ENCODE measurements at regions not wholly inside any gene's neighbourhood (a gene's known extent, or its start where the extent isn't known, plus 50 kb on each side); places are given as distances from the start of the nearest gene placed in this dataset.
"Not testable (repeated sequence)": the region's sequence is repeated elsewhere in the genome, so short reads cannot be mapped to it uniquely, and the experiment has no call there.

GRCh38 chr20:48217190-48217589 is 431.9 kb upstream of the SULF2 start:
- WGBS (ENCODE audit: insufficient coverage, insufficient read length): no CpG with 5 or more reads among the region's 14 CpGs
- Histone ChIP-seq H3K27ac (ENCODE audit: low read length) (no peak overlapping the region), H3K4me3 (ENCODE audit: low read length) (no peak overlapping the region), H3K27me3 (ENCODE audit: control insufficient read depth, insufficient read depth, low read length) (no peaks in the 10 kb centered on the region), H3K4me1 (ENCODE audit: control insufficient read depth, insufficient read depth, low read length) (no peaks in the 10 kb centered on the region), H3K36me3 (ENCODE audit: control insufficient read depth, insufficient read depth, low read length) (no peaks in the 10 kb centered on the region), H3K9me3 (ENCODE audit: control insufficient read depth, insufficient read depth, low read length) (no peaks in the 10 kb centered on the region)
- DNase-seq (ENCODE audit: low read depth, low spot score): no peak

- no peaks in the 10 kb centered on the region for H3K27me3 ChIP-seq (ENCODE audit: control insufficient read depth, insufficient read depth, low read length)
- H3K4me1 ChIP-seq (ENCODE audit: control insufficient read depth, insufficient read depth, low read length): no peaks in the 10 kb centered on the region
- H3K4me3 ChIP-seq (ENCODE audit: low read length): no peak overlapping the region
- H3K36me3 ChIP-seq (ENCODE audit: control insufficient read depth, insufficient read depth, low read length): no peaks in the 10 kb centered on the region
- no CpG with 5 or more reads among the region's 8 CpGs for WGBS (ENCODE audit: insufficient coverage, insufficient read length)
- H3K27ac ChIP-seq (ENCODE audit: low read length): no peak overlapping the region
- no peak for DNase-seq (ENCODE audit: low read depth, low spot score)
- no peaks in the 10 kb centered on the region for H3K9me3 ChIP-seq (ENCODE audit: control insufficient read depth, insufficient read depth, low read length)
These were observed 430.3 kb upstream of the SULF2 start for GRCh38 chr20:48215536-48215935.

GRCh38 chr20:48214601-48215000 is 429.3 kb upstream of the SULF2 start:
- Histone ChIP-seq H3K9me3 (ENCODE audit: control insufficient read depth, insufficient read depth, low read length) (no peaks in the 10 kb centered on the region), H3K4me3 (ENCODE audit: low read length) (no peak overlapping the region), H3K36me3 (ENCODE audit: control insufficient read depth, insufficient read depth, low read length) (no peaks in the 10 kb centered on the region), H3K4me1 (ENCODE audit: control insufficient read depth, insufficient read depth, low read length) (no peaks in the 10 kb centered on the region), H3K27ac (ENCODE audit: low read length) (no peak overlapping the region), H3K27me3 (ENCODE audit: control insufficient read depth, insufficient read depth, low read length) (no peaks in the 10 kb centered on the region)
- WGBS (ENCODE audit: insufficient coverage, insufficient read length): no CpG with 5 or more reads among the region's 5 CpGs
- no peak for DNase-seq (ENCODE audit: low read depth, low spot score)

- not testable (repeated sequence) for H3K4me3 ChIP-seq (ENCODE audit: low read length); H3K36me3 ChIP-seq (ENCODE audit: control insufficient read depth, insufficient read depth, low read length); H3K27me3 ChIP-seq (ENCODE audit: control insufficient read depth, insufficient read depth, low read length); DNase-seq (ENCODE audit: low read depth, low spot score); H3K4me1 ChIP-seq (ENCODE audit: control insufficient read depth, insufficient read depth, low read length); H3K9me3 ChIP-seq (ENCODE audit: control insufficient read depth, insufficient read depth, low read length); H3K27ac ChIP-seq (ENCODE audit: low read length)
- no CpG with 5 or more reads among the region's 12 CpGs for WGBS (ENCODE audit: insufficient coverage, insufficient read length)
These were observed 428.4 kb upstream of the SULF2 start for GRCh38 chr20:48213635-48214034.

DNA sequence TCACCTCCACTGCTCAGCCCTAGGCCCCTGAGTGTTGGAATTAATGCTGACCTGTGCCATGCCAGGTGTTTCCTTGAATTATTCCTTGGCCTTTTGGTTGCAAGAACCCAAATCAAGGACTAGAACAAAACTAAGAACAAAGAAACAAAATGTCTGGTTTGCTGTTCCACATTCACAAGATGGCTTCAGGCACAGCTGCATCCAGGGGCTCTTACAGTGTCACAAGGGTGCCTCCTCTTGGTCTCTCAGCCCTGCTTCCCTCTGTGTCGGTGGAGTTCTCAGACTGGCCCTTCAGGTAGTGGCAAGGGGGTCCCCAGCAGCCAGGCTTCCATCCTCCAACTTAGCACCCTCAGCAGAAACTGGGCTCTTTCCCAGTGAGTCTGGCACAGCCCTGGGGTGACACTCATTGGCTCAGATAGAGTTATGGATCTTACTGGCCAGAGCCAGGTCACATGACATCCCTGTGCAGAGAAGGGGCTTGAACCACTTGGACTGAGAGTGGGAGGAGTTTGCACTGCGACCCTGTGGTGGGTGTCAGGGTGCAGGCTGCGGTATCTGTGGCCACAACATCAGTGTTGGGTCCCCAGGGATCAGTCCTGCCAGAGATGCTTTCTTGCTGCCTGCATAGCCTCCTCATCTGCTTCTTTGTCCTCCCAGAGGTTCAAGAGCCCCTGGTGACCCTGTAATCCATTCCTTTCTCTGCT is 427.7 kb upstream of the SULF2 start:
- no CpG with 5 or more reads among the region's 3 CpGs for WGBS (ENCODE audit: insufficient coverage, insufficient read length)
- no peak for DNase-seq (ENCODE audit: low read depth, low spot score)
- Histone ChIP-seq H3K27me3 (ENCODE audit: control insufficient read depth, insufficient read depth, low read length) (no peaks in the 10 kb centered on the region), H3K4me1 (ENCODE audit: control insufficient read depth, insufficient read depth, low read length) (no peaks in the 10 kb centered on the region), H3K36me3 (ENCODE audit: control insufficient read depth, insufficient read depth, low read length) (no peaks in the 10 kb centered on the region), H3K27ac (ENCODE audit: low read length) (no peak overlapping the region), H3K9me3 (ENCODE audit: control insufficient read depth, insufficient read depth, low read length) (no peaks in the 10 kb centered on the region), H3K4me3 (ENCODE audit: low read length) (no peak overlapping the region)

DNA sequence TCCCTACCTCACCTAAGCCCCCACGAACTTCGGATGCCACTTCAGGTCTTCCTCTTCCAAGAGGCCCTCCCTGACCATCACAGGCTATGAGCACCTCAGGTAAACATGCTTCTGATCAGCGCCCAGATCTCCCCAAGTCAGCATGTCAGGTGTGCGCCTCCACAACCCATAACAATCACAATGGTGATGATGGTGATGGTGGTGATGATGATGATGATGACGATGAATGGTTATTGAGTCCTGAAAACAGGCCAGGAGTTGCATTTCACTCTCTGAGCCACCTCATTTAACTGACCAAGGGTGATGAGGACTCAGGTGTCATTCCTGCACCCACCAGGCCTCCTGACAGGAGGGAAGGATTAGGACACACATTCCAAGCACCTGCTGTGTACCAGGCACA is 426.6 kb upstream of the SULF2 start:
- H3K36me3 ChIP-seq (ENCODE audit: control insufficient read depth, insufficient read depth, low read length): no peaks in the 10 kb centered on the region
- H3K9me3 ChIP-seq (ENCODE audit: control insufficient read depth, insufficient read depth, low read length): no peaks in the 10 kb centered on the region
- H3K4me1 ChIP-seq (ENCODE audit: control insufficient read depth, insufficient read depth, low read length): no peaks in the 10 kb centered on the region
- H3K4me3 ChIP-seq (ENCODE audit: low read length): no peak overlapping the region
- no peaks in the 10 kb centered on the region for H3K27me3 ChIP-seq (ENCODE audit: control insufficient read depth, insufficient read depth, low read length)
- no peak for DNase-seq (ENCODE audit: low read depth, low spot score)
- no peak overlapping the region for H3K27ac ChIP-seq (ENCODE audit: low read length)
- no CpG with 5 or more reads among the region's 5 CpGs for WGBS (ENCODE audit: insufficient coverage, insufficient read length)

- no peaks in the 10 kb centered on the region for H3K9me3 ChIP-seq (ENCODE audit: control insufficient read depth, insufficient read depth, low read length)
- no peak overlapping the region for H3K27ac ChIP-seq (ENCODE audit: low read length)
- H3K36me3 ChIP-seq (ENCODE audit: control insufficient read depth, insufficient read depth, low read length): no peaks in the 10 kb centered on the region
- WGBS (ENCODE audit: insufficient coverage, insufficient read length): no CpG with 5 or more reads among the region's 3 CpGs
- H3K4me1 ChIP-seq (ENCODE audit: control insufficient read depth, insufficient read depth, low read length): no peaks in the 10 kb centered on the region
- no peak for DNase-seq (ENCODE audit: low read depth, low spot score)
- no peak overlapping the region for H3K4me3 ChIP-seq (ENCODE audit: low read length)
- H3K27me3 ChIP-seq (ENCODE audit: control insufficient read depth, insufficient read depth, low read length): no peaks in the 10 kb centered on the region
These were observed 426.0 kb upstream of the SULF2 start for GRCh38 chr20:48211238-48211637.

DNA sequence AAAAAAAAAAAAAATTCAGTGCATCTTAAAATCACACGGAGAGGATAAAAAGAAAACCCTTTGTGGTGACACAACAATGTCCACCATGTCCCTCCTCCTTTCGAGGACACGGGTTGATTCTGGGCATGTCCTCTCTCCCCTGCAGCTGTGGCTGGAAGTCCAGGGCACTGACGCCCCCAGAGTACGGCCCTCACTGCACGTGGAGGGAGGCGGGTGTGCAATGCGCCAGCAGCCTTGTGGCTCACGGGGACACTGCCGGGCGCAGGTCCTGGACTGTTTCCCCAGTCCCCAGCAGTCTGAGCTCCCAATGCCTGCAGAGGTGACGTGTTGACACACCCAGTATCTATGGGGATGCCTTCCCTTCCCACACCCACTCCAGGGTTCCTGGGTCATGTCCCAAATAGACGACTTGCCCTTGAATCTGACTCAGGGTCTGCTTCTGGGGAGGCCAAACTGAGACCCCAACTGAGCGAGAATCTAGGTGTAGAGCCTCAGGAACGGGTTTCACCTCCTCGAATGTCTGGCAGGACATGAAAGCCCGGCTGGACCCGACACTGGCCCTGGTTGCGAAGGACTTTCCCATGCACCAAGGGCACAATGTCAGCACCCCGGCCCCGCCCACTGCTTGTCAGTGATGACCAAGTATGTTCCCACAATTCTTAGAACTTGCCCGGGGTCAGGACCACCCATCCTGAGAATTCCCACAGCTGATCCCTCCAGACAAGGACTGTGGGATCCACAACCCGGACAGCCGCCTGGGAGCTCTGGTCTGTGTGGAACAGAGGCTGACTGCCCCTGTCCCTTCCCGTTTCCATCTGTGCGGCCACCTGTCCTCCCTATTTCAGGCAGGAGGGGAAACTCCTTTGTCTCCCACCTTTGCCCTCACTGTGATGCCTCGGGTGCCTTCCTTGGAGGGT is 425.1 kb upstream of the SULF2 start:
- H3K27ac ChIP-seq (ENCODE audit: low read length): no peak overlapping the region
- DNase-seq (ENCODE audit: low read depth, low spot score): no peak
- no peaks in the 10 kb centered on the region for H3K9me3 ChIP-seq (ENCODE audit: control insufficient read depth, insufficient read depth, low read length)
- no peaks in the 10 kb centered on the region for H3K27me3 ChIP-seq (ENCODE audit: control insufficient read depth, insufficient read depth, low read length)
- no peak overlapping the region for H3K4me3 ChIP-seq (ENCODE audit: low read length)
- H3K4me1 ChIP-seq (ENCODE audit: control insufficient read depth, insufficient read depth, low read length): no peaks in the 10 kb centered on the region
- WGBS (ENCODE audit: insufficient coverage, insufficient read length): no CpG with 5 or more reads among the region's 27 CpGs
- no peaks in the 10 kb centered on the region for H3K36me3 ChIP-seq (ENCODE audit: control insufficient read depth, insufficient read depth, low read length)

DNA sequence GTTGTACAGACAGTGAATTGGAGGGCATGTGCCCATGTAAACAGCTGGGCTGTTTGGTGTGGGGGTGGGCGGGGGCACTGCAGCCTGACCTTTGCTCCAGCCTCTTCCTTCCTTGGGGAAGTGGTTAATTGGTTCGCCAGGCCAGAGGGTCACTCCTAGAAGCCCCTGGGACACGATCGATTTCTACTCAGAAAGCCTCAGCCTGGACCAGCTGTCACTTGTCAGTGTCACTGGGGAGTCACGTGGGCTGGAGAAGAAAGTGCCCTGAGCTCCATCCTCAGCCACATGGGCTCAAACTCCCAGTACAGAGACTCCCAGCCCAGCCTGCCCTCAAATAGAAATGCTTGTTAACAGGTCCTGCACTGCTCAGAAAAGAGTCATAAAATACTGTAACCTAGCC is 423.8 kb upstream of the SULF2 start:
- no peaks in the 10 kb centered on the region for H3K27me3 ChIP-seq (ENCODE audit: control insufficient read depth, insufficient read depth, low read length)
- H3K4me3 ChIP-seq (ENCODE audit: low read length): no peak overlapping the region
- H3K4me1 ChIP-seq (ENCODE audit: control insufficient read depth, insufficient read depth, low read length): no peaks in the 10 kb centered on the region
- no CpG with 5 or more reads among the region's 5 CpGs for WGBS (ENCODE audit: insufficient coverage, insufficient read length)
- no peak overlapping the region for H3K27ac ChIP-seq (ENCODE audit: low read length)
- H3K36me3 ChIP-seq (ENCODE audit: control insufficient read depth, insufficient read depth, low read length): no peaks in the 10 kb centered on the region
- H3K9me3 ChIP-seq (ENCODE audit: control insufficient read depth, insufficient read depth, low read length): no peaks in the 10 kb centered on the region
- DNase-seq (ENCODE audit: low read depth, low spot score): no peak

DNA sequence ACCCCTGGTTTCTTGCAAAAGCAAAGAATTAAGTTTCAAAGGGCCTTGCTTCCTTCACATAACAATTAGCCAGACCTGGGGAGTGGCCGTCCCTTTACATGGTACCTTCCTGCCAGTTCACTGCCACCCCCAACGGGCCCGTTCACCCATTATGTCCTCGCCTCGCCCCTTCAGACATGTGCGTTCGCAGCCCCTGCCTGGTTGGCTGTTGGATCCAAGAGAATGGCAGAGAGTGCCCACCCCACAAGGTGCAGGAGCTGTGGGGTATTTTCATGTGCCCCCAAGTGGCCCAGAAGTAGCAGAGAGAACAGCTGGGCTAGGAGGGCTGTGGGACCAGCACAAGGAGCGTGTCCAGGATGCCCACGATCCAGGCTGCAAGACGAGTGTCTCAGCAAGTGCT is 422.9 kb upstream of the SULF2 start:
- Histone ChIP-seq H3K36me3 (ENCODE audit: control insufficient read depth, insufficient read depth, low read length) (no peaks in the 10 kb centered on the region), H3K27me3 (ENCODE audit: control insufficient read depth, insufficient read depth, low read length) (no peaks in the 10 kb centered on the region), H3K4me3 (ENCODE audit: low read length) (no peak overlapping the region), H3K4me1 (ENCODE audit: control insufficient read depth, insufficient read depth, low read length) (no peaks in the 10 kb centered on the region), H3K9me3 (ENCODE audit: control insufficient read depth, insufficient read depth, low read length) (no peaks in the 10 kb centered on the region), H3K27ac (ENCODE audit: low read length) (no peak overlapping the region)
- DNase-seq (ENCODE audit: low read depth, low spot score): no peak
- no CpG with 5 or more reads among the region's 10 CpGs for WGBS (ENCODE audit: insufficient coverage, insufficient read length)
